Calu3 (cell line): ENCODE measurements at regions not wholly inside any gene's neighbourhood (a gene's known extent, or its start where the extent isn't known, plus 50 kb on each side); places are given as distances from the start of the nearest gene placed in this dataset.

Source experiments
- BruUV-seq: library from RNA; stranded (reverse); fragments of 400-500 nt; replicated peaks from 2 replicates; lab custom pipeline; 2021; lab: Mats Ljungman, UMichigan
- CTCF ChIA-PET: fragments of 300-600 bp; sonication (Branson Sonifier 250); formaldehyde crosslinking; loops from one replicate; lab custom pipeline; 2022; ENCODE audit warnings: antibody characterized with exemption; lab: Charles Lee
- DNase-seq: peaks from one replicate; pipeline ENCODE4 v3.0.0; 2022
- H3K27ac Mint-ChIP-seq: one replicate; pipeline ENCODE4 v1.8.0; 2022; ENCODE audit warnings: mixed read lengths; ENCODE audit not compliant: unreplicated experiment
- H3K27me3 Mint-ChIP-seq: one replicate; pipeline ENCODE4 v1.8.0; 2022; ENCODE audit warnings: mixed read lengths; ENCODE audit not compliant: unreplicated experiment
- H3K36me3 Mint-ChIP-seq: one replicate; pipeline ENCODE4 v1.8.0; 2022; ENCODE audit warnings: mild to moderate bottlenecking, moderate library complexity, mixed read lengths; ENCODE audit not compliant: insufficient read depth, unreplicated experiment
- H3K4me1 Mint-ChIP-seq: one replicate; pipeline ENCODE4 v1.8.0; 2022; ENCODE audit warnings: mild to moderate bottlenecking, low read depth, mixed read lengths; ENCODE audit not compliant: unreplicated experiment
- H3K4me3 Mint-ChIP-seq: one replicate; pipeline ENCODE4 v1.8.0; 2022; ENCODE audit warnings: mild to moderate bottlenecking, low read depth, moderate library complexity, mixed read lengths; ENCODE audit not compliant: unreplicated experiment
- H3K9me3 Mint-ChIP-seq: one replicate; pipeline ENCODE4 v1.8.0; 2022; ENCODE audit warnings: low read depth, mixed read lengths; ENCODE audit not compliant: unreplicated experiment
- intact Hi-C: fragments of 100-400 bp; cut with micrococcal nuclease; formaldehyde crosslinking; loops from one replicate; pipeline ENCODE4 v1.10.0; 2022; ENCODE audit not compliant: unreplicated experiment
- TF ChIP-seq, protein P1 (sequence below): fragments of 200-600 bp; IDR thresholded peaks from one replicate; pipeline ENCODE4 v1.8.0; 2022; ENCODE audit warnings: antibody characterized with exemption; ENCODE audit not compliant: unreplicated experiment

DNA sequence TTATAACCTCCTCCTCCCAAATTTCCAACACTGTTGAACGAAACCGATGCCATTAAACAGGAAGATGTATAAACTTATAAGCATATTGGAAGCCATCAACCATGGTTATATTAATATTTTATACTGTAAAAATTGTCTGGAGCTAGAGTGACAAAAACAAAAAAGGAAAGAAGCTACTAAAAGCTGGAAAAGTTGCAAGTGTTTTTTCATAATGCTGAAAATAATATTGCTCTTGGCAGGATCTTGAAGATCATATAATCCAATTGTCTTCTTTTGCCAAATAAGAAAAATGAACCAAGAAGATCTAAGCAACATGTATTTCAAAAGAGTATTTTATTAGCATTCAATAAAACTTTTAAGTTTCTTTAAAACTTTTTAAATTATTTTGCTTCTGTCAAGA lies 268.9 kb upstream of the HSF2 start:
- intact Hi-C loops = no loop called here
- H3K4me1 Mint-ChIP-seq = no peaks in the 10 kb centered on the region
- no peak overlapping the region for H3K27ac Mint-ChIP-seq
- BruUV-seq = no TSS peak
- H3K27me3 Mint-ChIP-seq = no peaks in the 10 kb centered on the region
- H3K4me3 Mint-ChIP-seq = no peak overlapping the region
- H3K36me3 Mint-ChIP-seq = no peaks in the 10 kb centered on the region
- no peaks in the 10 kb centered on the region for H3K9me3 Mint-ChIP-seq
- no peak for DNase-seq
- CTCF ChIA-PET = no interaction called here
- TF ChIP-seq, protein P1, sequence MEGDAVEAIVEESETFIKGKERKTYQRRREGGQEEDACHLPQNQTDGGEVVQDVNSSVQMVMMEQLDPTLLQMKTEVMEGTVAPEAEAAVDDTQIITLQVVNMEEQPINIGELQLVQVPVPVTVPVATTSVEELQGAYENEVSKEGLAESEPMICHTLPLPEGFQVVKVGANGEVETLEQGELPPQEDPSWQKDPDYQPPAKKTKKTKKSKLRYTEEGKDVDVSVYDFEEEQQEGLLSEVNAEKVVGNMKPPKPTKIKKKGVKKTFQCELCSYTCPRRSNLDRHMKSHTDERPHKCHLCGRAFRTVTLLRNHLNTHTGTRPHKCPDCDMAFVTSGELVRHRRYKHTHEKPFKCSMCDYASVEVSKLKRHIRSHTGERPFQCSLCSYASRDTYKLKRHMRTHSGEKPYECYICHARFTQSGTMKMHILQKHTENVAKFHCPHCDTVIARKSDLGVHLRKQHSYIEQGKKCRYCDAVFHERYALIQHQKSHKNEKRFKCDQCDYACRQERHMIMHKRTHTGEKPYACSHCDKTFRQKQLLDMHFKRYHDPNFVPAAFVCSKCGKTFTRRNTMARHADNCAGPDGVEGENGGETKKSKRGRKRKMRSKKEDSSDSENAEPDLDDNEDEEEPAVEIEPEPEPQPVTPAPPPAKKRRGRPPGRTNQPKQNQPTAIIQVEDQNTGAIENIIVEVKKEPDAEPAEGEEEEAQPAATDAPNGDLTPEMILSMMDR = no peak

DNA sequence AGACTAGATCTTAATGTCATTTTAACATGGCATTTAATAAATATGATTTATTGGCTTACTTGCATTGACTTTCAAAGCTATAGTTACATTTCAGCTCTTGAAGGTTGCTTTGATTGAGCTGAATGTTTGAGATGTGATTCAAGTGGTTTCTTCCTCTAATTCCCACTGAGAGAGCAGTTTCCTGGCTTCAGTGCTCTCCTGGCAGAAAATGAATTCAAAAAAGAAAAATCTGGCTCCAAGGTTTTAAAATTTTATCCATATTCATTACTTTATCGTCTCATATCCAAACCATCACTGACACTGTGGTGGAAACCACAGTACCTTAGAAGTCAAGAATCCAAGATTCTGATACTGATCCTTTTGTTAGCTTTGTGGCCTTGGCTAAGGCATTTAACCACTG lies 263.1 kb upstream of the HSF2 start:
- intact Hi-C loops = no loop called here

DNA sequence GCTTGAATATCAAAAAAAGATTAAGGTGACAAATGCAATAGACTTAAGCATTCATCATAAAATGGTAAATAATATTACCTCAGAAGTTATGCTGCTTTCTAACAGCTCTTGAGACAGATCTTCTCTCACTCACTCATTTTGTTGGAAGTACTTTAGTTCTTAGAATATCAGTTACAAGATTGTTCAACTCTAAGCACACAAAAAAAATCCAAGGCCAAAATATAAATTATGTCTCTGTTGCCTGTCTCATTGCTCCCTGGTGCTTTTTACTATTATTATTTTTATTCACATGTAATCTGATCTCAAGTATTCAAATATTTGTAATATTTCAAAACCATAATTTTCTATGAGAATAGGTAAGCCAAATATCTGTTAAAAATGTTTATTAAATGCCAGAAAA lies 259.4 kb upstream of the HSF2 start:
- no peaks in the 10 kb centered on the region for H3K9me3 Mint-ChIP-seq
- no peak for DNase-seq
- TF ChIP-seq, protein P1 = no peak
- no TSS peak for BruUV-seq
- no peaks in the 10 kb centered on the region for H3K4me1 Mint-ChIP-seq
- H3K36me3 Mint-ChIP-seq = no peaks in the 10 kb centered on the region
- CTCF ChIA-PET = no interaction called here
- H3K27me3 Mint-ChIP-seq = no peaks in the 10 kb centered on the region
- intact Hi-C loops = no loop called here
- H3K4me3 Mint-ChIP-seq = no peak overlapping the region
- no peak overlapping the region for H3K27ac Mint-ChIP-seq

More for the DNA sequence above, 263.1 kb upstream of the HSF2 start:
- CTCF ChIA-PET = no interaction called here
- Mint-ChIP-seq H3K4me1 (no peaks in the 10 kb centered on the region), H3K27ac (no peak overlapping the region), H3K27me3 (no peaks in the 10 kb centered on the region), H3K9me3 (no peaks in the 10 kb centered on the region), H3K36me3 (no peaks in the 10 kb centered on the region), H3K4me3 (no peak overlapping the region)
- TF ChIP-seq, protein P1 = no peak
- DNase-seq = no peak
- BruUV-seq = no TSS peak

DNA sequence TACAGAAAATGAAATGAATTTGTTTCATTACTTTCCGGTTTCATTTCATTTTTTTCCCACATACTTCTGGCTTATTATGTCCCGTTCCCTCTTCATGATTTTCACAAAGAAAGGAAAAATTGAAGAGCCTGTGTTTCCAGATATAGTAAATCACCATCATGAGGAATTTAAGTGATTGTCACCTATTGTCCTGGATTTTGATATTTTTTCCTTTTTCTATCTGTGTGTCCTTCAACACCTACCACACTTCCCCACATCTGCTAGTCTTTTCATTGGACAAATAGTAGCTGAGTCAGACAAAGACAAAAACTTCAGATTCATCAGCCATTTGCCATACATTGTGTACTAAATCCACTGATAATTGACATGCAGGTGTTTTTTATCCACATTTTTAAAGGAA lies 258.2 kb upstream of the HSF2 start:
- Mint-ChIP-seq H3K4me1 (no peaks in the 10 kb centered on the region), H3K27ac (no peak overlapping the region), H3K36me3 (no peaks in the 10 kb centered on the region), H3K27me3 (no peaks in the 10 kb centered on the region), H3K9me3 (no peaks in the 10 kb centered on the region), H3K4me3 (no peak overlapping the region)
- CTCF ChIA-PET = no interaction called here
- intact Hi-C loops = no loop called here
- no TSS peak for BruUV-seq
- DNase-seq = no peak
- TF ChIP-seq, protein P1 = no peak
